IMR-90 (cell line): ENCODE measurements at regions not wholly inside any gene's neighbourhood (a gene's known extent, or its start where the extent isn't known, plus 50 kb on each side); places are given as distances from the start of the nearest gene placed in this dataset.

ENCODE experiments used
- ATAC-seq: fragments of 200-7000 bp; cut with Tn5 transposase; 2 replicates; pipeline ENCODE4 v1.9.1; 2020; ENCODE audit warnings: low read depth, mild to moderate bottlenecking, moderate library complexity
- BruUV-seq: library from RNA; stranded (reverse); fragments of 400-500 nt; replicated peaks from 2 replicates; lab custom pipeline; 2021; lab: Mats Ljungman, UMichigan
- CTCF ChIA-PET: fragments of 300-600 bp; formaldehyde crosslinking; extraction: SDS; loops from one replicate; lab custom pipeline; 2021; ENCODE audit warnings: antibody characterized with exemption; lab: Yijun Ruan, JAX
- POLR2A ChIA-PET: fragments of 300-600 bp; sonication (Branson Sonifier 250); formaldehyde crosslinking; loops from one replicate; lab custom pipeline; 2022; ENCODE audit warnings: antibody characterized with exemption; ENCODE audit not compliant: unreplicated experiment; lab: Charles Lee
- DNase-seq: peaks from one replicate; pipeline ENCODE4 v3.0.0; 2013
- H2AFZ ChIP-seq: replicated peaks from 2 replicates; pipeline ENCODE3; 2013; ENCODE audit warnings: low read length, mild to moderate bottlenecking; ENCODE audit not compliant: poor library complexity
- H2AK5ac ChIP-seq: 2 replicates; pipeline ENCODE4 v1.6.1; 2013; ENCODE audit warnings: low read depth, low read length, inconsistent platforms
- H2AK9ac ChIP-seq: replicated peaks from 2 replicates; pipeline ENCODE3; 2013; ENCODE audit warnings: mild to moderate bottlenecking, low read depth, low read length, moderate library complexity; ENCODE audit not compliant: poor library complexity
- H2BK120ac ChIP-seq: 2 replicates; pipeline ENCODE4 v1.6.1; 2013; ENCODE audit warnings: low read depth, low read length, inconsistent platforms
- H2BK15ac ChIP-seq: 3 replicates; pipeline ENCODE4 v1.6.1; 2013; ENCODE audit warnings: low read depth, low read length, inconsistent platforms
- H2BK20ac ChIP-seq: 2 replicates; pipeline ENCODE4 v1.6.1; 2013; ENCODE audit warnings: low read depth, mild to moderate bottlenecking, inconsistent platforms, low read length, moderate library complexity
- H2BK5ac ChIP-seq: 2 replicates; pipeline ENCODE4 v1.6.1; 2013; ENCODE audit warnings: mild to moderate bottlenecking, low read depth, low read length, inconsistent platforms; ENCODE audit not compliant: poor library complexity, severe bottlenecking
- H3K14ac ChIP-seq: replicated peaks from 2 replicates; pipeline ENCODE4 v1.6.1; 2013; ENCODE audit warnings: low read depth, low read length, inconsistent platforms
- H3K18ac ChIP-seq: 2 replicates; pipeline ENCODE4 v1.6.1; 2013; ENCODE audit warnings: low read depth, low read length, control low read depth
- H3K23ac ChIP-seq: 2 replicates; pipeline ENCODE4 v1.6.1; 2013; ENCODE audit warnings: low read depth, low read length, inconsistent platforms
- H3K27ac ChIP-seq: 2 replicates; pipeline ENCODE4 v1.5.1; 2013; ENCODE audit warnings: mild to moderate bottlenecking, control low read depth, low read length; ENCODE audit not compliant: insufficient read depth
- H3K27me3 ChIP-seq: 2 replicates; pipeline ENCODE4 v1.6.1; 2013; ENCODE audit warnings: low read length; ENCODE audit not compliant: control insufficient read depth, insufficient read depth
- H3K36me3 ChIP-seq: 2 replicates; pipeline ENCODE4 v1.6.1; 2013; ENCODE audit warnings: low read length, mixed read lengths; ENCODE audit not compliant: control insufficient read depth, insufficient read depth
- H3K4ac ChIP-seq: 2 replicates; pipeline ENCODE4 v1.6.1; 2013; ENCODE audit warnings: low read depth, low read length, inconsistent platforms
- H3K4me1 ChIP-seq: 2 replicates; pipeline ENCODE4 v1.6.1; 2013; ENCODE audit warnings: low read length, mixed read lengths; ENCODE audit not compliant: control insufficient read depth, insufficient read depth
- H3K4me2 ChIP-seq: 2 replicates; pipeline ENCODE4 v1.6.1; 2013; ENCODE audit warnings: low read depth, mild to moderate bottlenecking, control low read depth, low read length, moderate library complexity
- H3K4me3 ChIP-seq: 2 replicates; pipeline ENCODE4 v1.5.1; 2013; ENCODE audit warnings: low read depth, mild to moderate bottlenecking, control low read depth, low read length, moderate library complexity; ENCODE audit not compliant: insufficient read depth
- H3K56ac ChIP-seq: 2 replicates; pipeline ENCODE4 v1.6.1; 2013; ENCODE audit warnings: low read length, inconsistent platforms; ENCODE audit not compliant: insufficient read depth; ENCODE audit errors: extremely low read depth
- H3K79me1 ChIP-seq, 2 experiments: 2 replicates each; pipeline ENCODE4 v1.6.1; 2013; ENCODE audit warnings: low read length in 2 of 2, inconsistent platforms in 1 of 2, low read depth in 1 of 2
- H3K9ac ChIP-seq: 2 replicates; pipeline ENCODE4 v1.6.1; 2013; ENCODE audit warnings: low read depth, low read length, control low read depth
- H3K9me1 ChIP-seq: 2 replicates; pipeline ENCODE4 v1.6.1; 2013; ENCODE audit warnings: low read length, inconsistent platforms; ENCODE audit not compliant: insufficient read depth
- H3K9me3 ChIP-seq: 2 replicates; pipeline ENCODE4 v1.6.1; 2013; ENCODE audit warnings: low read length; ENCODE audit not compliant: control insufficient read depth, insufficient read depth
- H4K20me1 ChIP-seq: 2 replicates; pipeline ENCODE4 v1.6.1; 2013; ENCODE audit warnings: low read length, inconsistent platforms; ENCODE audit not compliant: insufficient read depth
- H4K5ac ChIP-seq: 2 replicates; pipeline ENCODE4 v1.6.1; 2013; ENCODE audit warnings: mild to moderate bottlenecking, low read depth, low read length, control low read depth
- H4K8ac ChIP-seq, 2 experiments: 2 replicates each; pipeline ENCODE4 v1.6.1; 2013; ENCODE audit warnings: low read depth in 2 of 2, low read length in 2 of 2, control low read depth in 1 of 2, inconsistent platforms in 1 of 2
- H4K91ac ChIP-seq: 2 replicates; pipeline ENCODE4 v1.6.1; 2013; ENCODE audit warnings: low read depth, low read length, inconsistent platforms; ENCODE audit not compliant: insufficient read depth
- BHLHE40 ChIP-seq: fragments of 150-350 bp; IDR thresholded peaks from 2 replicates; pipeline ENCODE4 v1.6.1; 2016; ENCODE audit warnings: mild to moderate bottlenecking, low read depth, low read length
- CEBPB ChIP-seq: IDR thresholded peaks from 2 replicates; pipeline ENCODE4 v1.6.1; 2012; ENCODE audit warnings: low read depth, low read length, improper control_type of control experiment
- CHD1 ChIP-seq: IDR thresholded peaks from 2 replicates; pipeline ENCODE4 v1.6.1; 2012; ENCODE audit warnings: low read depth, low read length, improper control_type of control experiment
- CTCF ChIP-seq: conservative IDR thresholded peaks from 2 replicates; pipeline ENCODE4 v1.5.1; 2012; ENCODE audit warnings: mild to moderate bottlenecking, low read depth, low read length, improper control_type of control experiment
- FOS ChIP-seq: fragments of 150-350 bp; IDR thresholded peaks from 2 replicates; pipeline ENCODE4 v1.6.1; 2016; ENCODE audit warnings: low read depth, low read length
- MAFK ChIP-seq: IDR thresholded peaks from 2 replicates; pipeline ENCODE4 v1.6.1; 2012; ENCODE audit warnings: low read depth, low read length, improper control_type of control experiment
- MAZ ChIP-seq: IDR thresholded peaks from 2 replicates; pipeline ENCODE4 v1.6.1; 2012; ENCODE audit warnings: low read depth, mild to moderate bottlenecking, low read length, improper control_type of control experiment, moderate library complexity, borderline replicate concordance
- MXI1 ChIP-seq: IDR thresholded peaks from 2 replicates; pipeline ENCODE4 v1.6.1; 2012; ENCODE audit warnings: low read depth, mild to moderate bottlenecking, low read length, moderate library complexity, borderline replicate concordance
- NFE2L2 ChIP-seq: fragments of 150-350 bp; IDR thresholded peaks from 2 replicates; pipeline ENCODE4 v1.6.1; 2016; ENCODE audit warnings: low read depth, mild to moderate bottlenecking, low read length
- POLR2A ChIP-seq: IDR thresholded peaks from 2 replicates; pipeline ENCODE4 v1.6.1; 2012; ENCODE audit warnings: mild to moderate bottlenecking, low read depth, low read length
- RAD21 ChIP-seq: IDR thresholded peaks from 2 replicates; pipeline ENCODE4 v1.6.1; 2012; ENCODE audit warnings: low read length, improper control_type of control experiment
- RCOR1 ChIP-seq: IDR thresholded peaks from 2 replicates; pipeline ENCODE4 v1.6.1; 2012; ENCODE audit warnings: mild to moderate bottlenecking, low read length, improper control_type of control experiment; ENCODE audit not compliant: insufficient replicate concordance
- WGBS, 2 experiments: methylation state at CpG; one replicate each; pipeline versions ENCODE4 v1.1.5 to v1.1.7; 2013; ENCODE audit warnings: missing lambda C conversion rate in 2 of 2; ENCODE audit not compliant: insufficient read length in 1 of 2; ENCODE audit errors: extremely low coverage in 2 of 2; 5-methylcytosine and 5-hydroxymethylcytosine counted together
- dilution Hi-C: fragments of 300-500 bp; cut with HindIII; formaldehyde crosslinking; loops from one replicate; pipeline ENCODE4 v1.14.3; 2018; ENCODE audit warnings: low sequenced_read_pairs; ENCODE audit not compliant: unreplicated experiment
- in situ Hi-C: fragments of 300-500 bp; cut with MboI; formaldehyde crosslinking; loops from 3 replicates; pipeline ENCODE4 v1.14.3; 2019; ENCODE audit warnings: low sequenced_read_pairs, inconsistent platforms, mixed read lengths
- intact Hi-C: fragments of 100-400 bp; cut with micrococcal nuclease; formaldehyde crosslinking; loops from 2 replicates; pipeline ENCODE4 v1.10.0; 2022

- Histone ChIP-seq H3K9me1 (no peaks in the 10 kb centered on the region), H3K79me1 (no peaks in the 10 kb centered on the region), H2AFZ (no peak overlapping the region), H3K4ac (no peak overlapping the region), H2BK15ac (no peak overlapping the region), H3K27ac (no peak overlapping the region), H2BK20ac (no peak overlapping the region), H2AK5ac (no peak overlapping the region), H3K27me3 (no peaks in the 10 kb centered on the region), H3K36me3 (no peaks in the 10 kb centered on the region), H4K8ac (no peak overlapping the region), H3K4me3 (no peak overlapping the region), H2AK9ac (no peak overlapping the region), H2BK5ac (no peak overlapping the region), H3K18ac (no peak overlapping the region), H3K56ac (no peak overlapping the region), H4K91ac (no peak overlapping the region), H3K4me1 (no peaks in the 10 kb centered on the region), H3K23ac (no peak overlapping the region), H3K9me3 (peaks cover 3% of the 10 kb centered on the region; the same call in 1 of the 2 replicates), H3K14ac (no peak overlapping the region), H2BK120ac (no peak overlapping the region), H4K5ac (no peak overlapping the region), H4K20me1 (no peaks in the 10 kb centered on the region), H3K4me2 (no peak overlapping the region), H3K9ac (no peak overlapping the region)
- intact Hi-C loops (no loop called here), dilution Hi-C loops (no loop called here), in situ Hi-C loops (no loop called here)
- BruUV-seq = no TSS peak
- no CpG with 5 or more reads among the region's 1 CpG for WGBS, 2 experiments
- DNase-seq (no peak), ATAC-seq (no peak)
- CTCF ChIA-PET = no interaction called here
- TF ChIP-seq POLR2A = no peak
- no peak for TF ChIP-seq CHD1
- TF ChIP-seq BHLHE40 = no peak
- no peak for TF ChIP-seq NFE2L2
- TF ChIP-seq MXI1 = no peak
- TF ChIP-seq FOS = no peak
- no peak for TF ChIP-seq MAZ
- no peak for TF ChIP-seq RAD21
- no peak for TF ChIP-seq CTCF
- TF ChIP-seq RCOR1 = no peak
- no peak for TF ChIP-seq MAFK
- no peak for TF ChIP-seq CEBPB
- POLR2A ChIA-PET = interaction anchor here (0.5 kb wide), 1 partner anchor 651 kb away, joined by 4 read pairs; no protein-coding TSS in a partner anchor
Observed at GRCh38 chr6:67016921-67017460, 1310.0 kb upstream of the EYS start.
